ENCODE measurements at regions not wholly inside any gene's neighbourhood (a gene's known extent, or its start where the extent isn't known, plus 50 kb on each side); places are given as distances from the start of the nearest gene placed in this dataset.
"Not testable (repeated sequence)": the region's sequence is repeated elsewhere in the genome, so short reads cannot be mapped to it uniquely, and the experiment has no call there.

- H3K4me3 Mint-ChIP-seq = no peak overlapping the region
- H3K27ac Mint-ChIP-seq = no peak overlapping the region
- ATAC-seq (replicated peaks) (no peak), DNase-seq (no peak)
- no peaks in the 10 kb centered on the region for H3K36me3 Mint-ChIP-seq (ENCODE audit: insufficient read depth)
- no peaks in the 10 kb centered on the region for H3K4me1 Mint-ChIP-seq (ENCODE audit: low read depth in 2 of 2)
- peaks cover 0 to 2% of the 10 kb centered on the region in 2 donors for H3K9me3 Mint-ChIP-seq
- H3K27me3 Mint-ChIP-seq = no peaks in the 10 kb centered on the region
Measured at GRCh38 chr14:53412819-53413675, 259.9 kb upstream of the DDHD1 start.

DNA sequence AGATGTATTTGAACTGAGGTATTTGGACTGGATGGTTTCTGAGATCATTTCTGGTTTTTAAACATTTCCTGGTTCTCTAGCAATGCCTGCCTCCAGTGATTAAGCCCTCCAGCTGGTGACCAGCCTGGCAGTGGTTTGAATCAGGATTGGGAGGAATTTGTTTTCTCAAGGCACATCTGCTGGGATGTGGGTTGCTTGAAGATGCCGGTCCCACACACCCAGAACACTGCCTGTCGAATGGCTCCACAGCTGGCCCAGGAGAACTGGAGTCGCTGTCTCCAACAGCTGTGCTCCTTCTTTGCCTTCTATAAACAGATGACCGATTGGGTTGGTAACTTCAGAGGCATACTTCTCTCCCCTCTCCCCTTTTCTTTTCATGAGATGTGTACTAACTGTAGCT is 258.0 kb upstream of the DDHD1 start:
- ATAC-seq (replicated peaks) (no peak), DNase-seq (no peak)
- Mint-ChIP-seq H3K4me3 (no peak overlapping the region), H3K27me3 (no peaks in the 10 kb centered on the region), H3K4me1 (ENCODE audit: low read depth in 2 of 2) (peaks cover 0 to 2% of the 10 kb centered on the region in 2 donors), H3K36me3 (ENCODE audit: insufficient read depth) (no peaks in the 10 kb centered on the region), H3K9me3 (no peaks in the 10 kb centered on the region), H3K27ac (peak overlapping the region in 1 of 2 donors; percentile 13)

DNA sequence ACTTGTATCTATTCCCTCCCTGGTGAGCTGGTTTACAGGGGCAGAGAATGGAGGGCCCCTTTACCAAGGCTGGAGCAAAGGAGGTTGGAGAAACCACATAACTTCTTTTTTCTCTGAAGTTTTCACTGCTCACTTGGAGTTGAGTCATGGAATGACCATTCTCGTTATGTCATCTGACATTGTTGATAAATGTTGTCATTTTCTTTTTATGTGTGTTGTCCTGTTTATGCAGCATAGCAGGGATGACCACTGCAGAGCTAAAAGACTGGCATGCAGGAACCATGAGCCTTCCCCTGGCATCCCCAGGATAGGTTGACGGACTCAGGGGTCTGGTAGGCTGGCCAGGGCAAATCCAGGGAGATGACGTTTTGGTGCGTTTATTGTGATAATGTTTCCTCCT is 256.8 kb upstream of the DDHD1 start:
- Mint-ChIP-seq H3K36me3 (ENCODE audit: insufficient read depth) (no peaks in the 10 kb centered on the region), H3K4me1 (ENCODE audit: low read depth in 2 of 2) (peaks cover 0 to 2% of the 10 kb centered on the region in 2 donors), H3K9me3 (no peaks in the 10 kb centered on the region), H3K27me3 (no peaks in the 10 kb centered on the region), H3K4me3 (no peak overlapping the region), H3K27ac (no peak overlapping the region)
- ATAC-seq (replicated peaks) (no peak), DNase-seq (no peak)

GRCh38 chr14:53409289-53409688 is 256.2 kb upstream of the DDHD1 start:
- Mint-ChIP-seq H3K27ac (no peak overlapping the region), H3K27me3 (no peaks in the 10 kb centered on the region), H3K4me3 (no peak overlapping the region), H3K4me1 (ENCODE audit: low read depth in 2 of 2) (peaks cover 0 to 2% of the 10 kb centered on the region in 2 donors), H3K36me3 (ENCODE audit: insufficient read depth) (no peaks in the 10 kb centered on the region), H3K9me3 (no peaks in the 10 kb centered on the region)
- ATAC-seq (replicated peaks) (no peak), DNase-seq (no peak)

- H3K27me3 Mint-ChIP-seq = no peaks in the 10 kb centered on the region
- no peak overlapping the region for H3K27ac Mint-ChIP-seq
- H3K4me1 Mint-ChIP-seq (ENCODE audit: low read depth in 2 of 2) = peaks cover 0 to 2% of the 10 kb centered on the region in 2 donors
- H3K4me3 Mint-ChIP-seq = no peak overlapping the region
- no peaks in the 10 kb centered on the region for H3K9me3 Mint-ChIP-seq
- DNase-seq (no peak), ATAC-seq (replicated peaks) (no peak)
- H3K36me3 Mint-ChIP-seq (ENCODE audit: insufficient read depth) = no peaks in the 10 kb centered on the region
Measured at GRCh38 chr14:53408175-53408879, 255.2 kb upstream of the DDHD1 start.

GRCh38 chr14:53406519-53406918 is 253.4 kb upstream of the DDHD1 start:
- no peaks in the 10 kb centered on the region for H3K27me3 Mint-ChIP-seq
- no peak overlapping the region for H3K4me3 Mint-ChIP-seq
- no peak for ATAC-seq (replicated peaks)
- no peak overlapping the region for H3K27ac Mint-ChIP-seq
- H3K4me1 Mint-ChIP-seq (ENCODE audit: low read depth in 2 of 2) = peaks cover 0 to 2% of the 10 kb centered on the region in 2 donors
- no peaks in the 10 kb centered on the region for H3K9me3 Mint-ChIP-seq
- no peaks in the 10 kb centered on the region for H3K36me3 Mint-ChIP-seq (ENCODE audit: insufficient read depth)
- no peak for DNase-seq

DNA sequence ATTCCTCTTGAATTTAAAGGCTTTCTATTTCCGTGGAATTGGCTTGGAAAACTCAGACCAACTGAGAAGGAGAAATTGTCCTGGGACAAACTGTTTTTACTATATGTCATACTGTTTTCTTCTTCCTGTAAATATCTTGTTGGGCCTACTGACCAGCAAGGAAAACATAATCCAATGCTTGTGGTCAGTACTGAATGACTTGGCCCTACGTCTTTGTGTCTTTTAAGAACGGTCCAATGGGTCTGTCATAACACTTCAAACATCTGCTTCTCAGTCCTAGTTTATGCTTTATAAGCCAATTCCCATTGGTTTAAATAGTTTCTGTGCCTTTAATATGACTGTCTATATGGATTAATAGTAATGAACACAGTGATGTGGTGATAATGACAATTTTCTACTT is 248.5 kb upstream of the DDHD1 start:
- Mint-ChIP-seq H3K36me3 (ENCODE audit: insufficient read depth) (no peaks in the 10 kb centered on the region), H3K27me3 (no peaks in the 10 kb centered on the region), H3K9me3 (no peaks in the 10 kb centered on the region), H3K4me3 (no peak overlapping the region), H3K4me1 (ENCODE audit: low read depth in 2 of 2) (no peaks in the 10 kb centered on the region), H3K27ac (no peak overlapping the region)
- no peak for ATAC-seq (replicated peaks)
- no peak for DNase-seq

GRCh38 chr14:53399057-53399456 is 245.9 kb upstream of the DDHD1 start:
- peaks cover 10 to 11% of the 10 kb centered on the region in 2 donors for H3K9me3 Mint-ChIP-seq
- no peaks in the 10 kb centered on the region for H3K36me3 Mint-ChIP-seq (ENCODE audit: insufficient read depth)
- no peak overlapping the region for H3K4me3 Mint-ChIP-seq
- H3K4me1 Mint-ChIP-seq (ENCODE audit: low read depth in 2 of 2) = no peaks in the 10 kb centered on the region
- ATAC-seq (replicated peaks) = no peak
- H3K27ac Mint-ChIP-seq = no peak overlapping the region
- no peaks in the 10 kb centered on the region for H3K27me3 Mint-ChIP-seq
- no peak for DNase-seq

DNA sequence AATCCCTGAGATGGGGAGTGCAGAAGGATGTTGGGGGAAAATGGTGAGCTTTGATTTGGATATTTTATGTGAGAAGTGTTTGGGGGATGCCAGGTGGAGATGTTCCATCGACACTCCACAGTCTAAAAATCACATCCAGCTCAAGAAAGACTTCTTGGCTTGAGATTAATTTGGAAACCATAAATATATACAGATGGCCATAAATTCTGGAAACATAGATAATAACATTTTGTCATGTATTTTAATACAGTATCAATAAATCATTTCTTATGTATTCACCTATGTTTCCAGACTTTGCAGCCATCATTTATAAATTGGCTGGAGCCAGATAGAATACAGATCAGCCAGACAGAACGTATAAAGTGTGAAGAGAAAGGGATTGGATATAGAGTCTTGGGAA is 245.5 kb upstream of the DDHD1 start:
- H3K27me3 Mint-ChIP-seq = no peaks in the 10 kb centered on the region
- no peak overlapping the region for H3K27ac Mint-ChIP-seq
- no peaks in the 10 kb centered on the region for H3K4me1 Mint-ChIP-seq (ENCODE audit: low read depth in 2 of 2)
- peaks cover 11 to 13% of the 10 kb centered on the region in 2 donors for H3K9me3 Mint-ChIP-seq
- no peaks in the 10 kb centered on the region for H3K36me3 Mint-ChIP-seq (ENCODE audit: insufficient read depth)
- H3K4me3 Mint-ChIP-seq = no peak overlapping the region
- no peak for ATAC-seq (replicated peaks)
- no peak for DNase-seq

GRCh38 chr14:53395267-53395666 is 242.1 kb upstream of the DDHD1 start:
- H3K4me1 Mint-ChIP-seq (ENCODE audit: low read depth in 2 of 2); H3K27ac Mint-ChIP-seq; H3K27me3 Mint-ChIP-seq; ATAC-seq (replicated peaks); H3K36me3 Mint-ChIP-seq (ENCODE audit: insufficient read depth); DNase-seq; H3K4me3 Mint-ChIP-seq: not testable (repeated sequence)
- H3K9me3 Mint-ChIP-seq = peaks cover 11 to 13% of the 10 kb centered on the region in 2 donors

DNA sequence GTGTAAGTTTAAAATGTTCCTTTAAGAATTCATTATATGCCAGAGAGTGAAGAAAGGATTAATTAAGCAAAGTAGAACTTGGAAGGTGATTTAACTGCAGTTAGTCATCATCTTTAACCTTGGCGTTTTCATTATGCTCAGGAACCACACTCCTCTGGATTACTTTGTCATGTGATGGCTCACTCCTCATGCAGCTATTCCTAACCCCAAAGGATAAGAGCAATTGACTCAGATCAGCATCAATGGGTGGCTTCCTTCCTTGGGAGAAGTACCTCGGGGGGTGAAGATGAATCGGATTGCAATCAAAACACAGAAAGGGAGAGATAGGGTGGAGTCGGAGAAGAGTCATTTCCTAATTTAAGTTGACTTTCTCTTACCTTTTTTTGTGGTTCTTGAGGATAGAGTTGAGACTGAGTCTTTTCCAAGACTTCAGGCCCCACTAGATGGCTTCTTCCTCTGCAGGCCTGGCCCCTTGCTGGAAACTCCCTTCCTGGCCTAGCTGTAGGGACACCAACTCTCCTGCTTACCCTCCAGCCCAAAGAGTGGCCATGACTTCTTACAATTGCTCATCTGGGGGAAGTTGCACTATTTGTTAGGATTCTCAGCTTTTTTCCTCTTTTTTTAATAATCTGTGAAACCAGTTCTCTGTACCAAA is 238.6 kb upstream of the DDHD1 start:
- Mint-ChIP-seq H3K4me3 (no peak overlapping the region), H3K4me1 (ENCODE audit: low read depth in 2 of 2) (no peaks in the 10 kb centered on the region), H3K27me3 (peaks cover 0 to 7% of the 10 kb centered on the region in 2 donors), H3K9me3 (peaks cover 11 to 13% of the 10 kb centered on the region in 2 donors), H3K27ac (no peak overlapping the region), H3K36me3 (ENCODE audit: insufficient read depth) (no peaks in the 10 kb centered on the region)
- DNase-seq (no peak), ATAC-seq (replicated peaks) (no peak)

GRCh38 chr14:53391156-53391555 is 238.0 kb upstream of the DDHD1 start:
- Mint-ChIP-seq H3K4me3 (no peak overlapping the region), H3K36me3 (ENCODE audit: insufficient read depth) (no peaks in the 10 kb centered on the region), H3K27me3 (peaks cover 0 to 7% of the 10 kb centered on the region in 2 donors), H3K4me1 (ENCODE audit: low read depth in 2 of 2) (no peaks in the 10 kb centered on the region), H3K9me3 (peaks cover 8 to 13% of the 10 kb centered on the region in 2 donors), H3K27ac (no peak overlapping the region)
- no peak for DNase-seq
- no peak for ATAC-seq (replicated peaks)

DNA sequence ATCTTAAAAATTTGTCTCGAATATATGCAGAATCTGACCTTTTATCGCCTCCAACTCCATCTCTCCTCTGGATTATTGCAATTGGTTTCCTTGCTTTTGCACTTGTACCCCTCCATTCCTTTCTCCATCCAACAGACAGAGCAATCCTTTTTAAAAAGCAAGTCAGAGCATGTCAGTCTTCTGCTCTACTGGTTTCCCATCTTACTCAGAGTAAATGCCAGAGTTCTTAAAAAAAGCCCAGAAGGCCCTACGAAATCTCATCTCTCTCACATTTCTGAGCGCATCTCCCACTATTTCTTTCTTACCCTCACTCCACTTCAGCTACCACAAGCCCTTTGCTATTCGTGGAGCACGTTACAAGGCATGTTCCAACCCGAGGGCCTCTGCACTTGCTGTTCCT is 236.9 kb upstream of the DDHD1 start:
- H3K27ac Mint-ChIP-seq = no peak overlapping the region
- DNase-seq (no peak), ATAC-seq (replicated peaks) (no peak)
- peaks cover 6 to 11% of the 10 kb centered on the region in 2 donors for H3K9me3 Mint-ChIP-seq
- H3K4me1 Mint-ChIP-seq (ENCODE audit: low read depth in 2 of 2) = no peaks in the 10 kb centered on the region
- no peaks in the 10 kb centered on the region for H3K36me3 Mint-ChIP-seq (ENCODE audit: insufficient read depth)
- H3K4me3 Mint-ChIP-seq = no peak overlapping the region
- H3K27me3 Mint-ChIP-seq = peaks cover 0 to 7% of the 10 kb centered on the region in 2 donors

Measured in effector memory CD8-positive, alpha-beta T cell (primary cell).